SK-N-SH (cell line): ENCODE measurements at regions not wholly inside any gene's neighbourhood (a gene's known extent, or its start where the extent isn't known, plus 50 kb on each side); places are given as distances from the start of the nearest gene placed in this dataset.

Experiments used
- POLR2AphosphoS5 ChIP-seq: IDR thresholded peaks from 2 replicates; pipeline ENCODE4 v1.6.1; 2012; ENCODE audit warnings: low read depth, low read length
- SIN3A ChIP-seq: IDR thresholded peaks from 2 replicates; pipeline ENCODE4 v1.6.1; 2012; ENCODE audit warnings: low read depth, mild to moderate bottlenecking, low read length, moderate library complexity, borderline replicate concordance
- TF ChIP-seq, protein P1 (sequence below): fragments of 200-600 bp; sonication (generic); IDR thresholded peaks from 2 replicates; pipeline ENCODE4 v1.6.1; 2017; ENCODE audit warnings: antibody characterized with exemption, mild to moderate bottlenecking, moderate library complexity

DNA sequence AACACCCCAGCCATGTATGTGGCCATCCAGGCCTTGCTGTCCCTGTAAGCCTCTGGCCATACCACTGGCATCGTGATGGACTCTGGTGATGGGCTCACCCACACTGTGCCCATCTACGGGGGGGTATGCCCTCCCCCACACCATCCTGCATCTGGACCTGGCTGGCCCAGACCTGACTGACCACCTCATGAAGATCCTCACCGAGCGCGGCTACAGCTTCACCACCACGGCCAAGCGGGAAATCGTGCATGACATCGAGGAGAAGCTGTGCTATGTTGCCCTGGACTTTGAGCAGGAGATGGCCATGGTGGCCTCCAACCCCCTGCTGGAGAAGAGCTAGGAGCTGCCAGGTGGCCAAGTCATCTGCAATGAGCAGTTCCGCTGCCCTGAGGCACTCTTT lies 80.4 kb upstream of the ZCCHC2 start:
- TF ChIP-seq POLR2AphosphoS5, result no peak
- TF ChIP-seq, protein P1, sequence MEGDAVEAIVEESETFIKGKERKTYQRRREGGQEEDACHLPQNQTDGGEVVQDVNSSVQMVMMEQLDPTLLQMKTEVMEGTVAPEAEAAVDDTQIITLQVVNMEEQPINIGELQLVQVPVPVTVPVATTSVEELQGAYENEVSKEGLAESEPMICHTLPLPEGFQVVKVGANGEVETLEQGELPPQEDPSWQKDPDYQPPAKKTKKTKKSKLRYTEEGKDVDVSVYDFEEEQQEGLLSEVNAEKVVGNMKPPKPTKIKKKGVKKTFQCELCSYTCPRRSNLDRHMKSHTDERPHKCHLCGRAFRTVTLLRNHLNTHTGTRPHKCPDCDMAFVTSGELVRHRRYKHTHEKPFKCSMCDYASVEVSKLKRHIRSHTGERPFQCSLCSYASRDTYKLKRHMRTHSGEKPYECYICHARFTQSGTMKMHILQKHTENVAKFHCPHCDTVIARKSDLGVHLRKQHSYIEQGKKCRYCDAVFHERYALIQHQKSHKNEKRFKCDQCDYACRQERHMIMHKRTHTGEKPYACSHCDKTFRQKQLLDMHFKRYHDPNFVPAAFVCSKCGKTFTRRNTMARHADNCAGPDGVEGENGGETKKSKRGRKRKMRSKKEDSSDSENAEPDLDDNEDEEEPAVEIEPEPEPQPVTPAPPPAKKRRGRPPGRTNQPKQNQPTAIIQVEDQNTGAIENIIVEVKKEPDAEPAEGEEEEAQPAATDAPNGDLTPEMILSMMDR, result no peak
- no peak for TF ChIP-seq SIN3A
